Retinal pigment epithelial cell (primary cell): ENCODE measurements at regions not wholly inside any gene's neighbourhood (a gene's known extent, or its start where the extent isn't known, plus 50 kb on each side); places are given as distances from the start of the nearest gene placed in this dataset.

Experiments used
- DNase-seq: peaks from one replicate; pipeline ENCODE4 v3.0.0-alpha.2; 2010; ENCODE audit warnings: low read depth
- H3K4me3 ChIP-seq: 2 replicates; pipeline ENCODE4 v1.5.1; 2011; ENCODE audit warnings: mild to moderate bottlenecking, low read length, control low read depth, moderate library complexity
- TF ChIP-seq, protein P1 (sequence below): conservative IDR thresholded peaks from 2 replicates; pipeline ENCODE4 v1.5.1; 2011; ENCODE audit warnings: low read depth, low read length, control low read depth, inconsistent platforms

DNA sequence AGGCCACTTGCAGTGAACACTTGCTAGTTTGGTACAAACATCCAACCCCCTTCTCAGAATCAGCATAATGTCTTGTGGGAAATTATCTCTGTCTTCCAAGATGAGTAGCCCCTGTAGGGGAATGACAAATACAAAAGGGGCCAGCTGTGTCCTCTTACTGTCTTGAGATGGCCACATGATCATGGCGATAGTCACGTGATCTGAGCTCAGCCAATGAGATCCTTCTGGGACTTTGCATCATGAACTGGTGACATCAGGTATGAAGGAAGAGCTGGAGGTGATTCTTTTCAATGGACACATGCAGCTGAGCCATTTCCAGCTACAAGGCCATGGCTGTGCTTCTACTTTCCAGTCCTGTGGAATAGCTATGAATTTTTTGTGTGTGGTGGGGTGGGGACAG is 206.3 kb downstream of the IRX1 start:
- DNase-seq: no peak
- TF ChIP-seq, protein P1, sequence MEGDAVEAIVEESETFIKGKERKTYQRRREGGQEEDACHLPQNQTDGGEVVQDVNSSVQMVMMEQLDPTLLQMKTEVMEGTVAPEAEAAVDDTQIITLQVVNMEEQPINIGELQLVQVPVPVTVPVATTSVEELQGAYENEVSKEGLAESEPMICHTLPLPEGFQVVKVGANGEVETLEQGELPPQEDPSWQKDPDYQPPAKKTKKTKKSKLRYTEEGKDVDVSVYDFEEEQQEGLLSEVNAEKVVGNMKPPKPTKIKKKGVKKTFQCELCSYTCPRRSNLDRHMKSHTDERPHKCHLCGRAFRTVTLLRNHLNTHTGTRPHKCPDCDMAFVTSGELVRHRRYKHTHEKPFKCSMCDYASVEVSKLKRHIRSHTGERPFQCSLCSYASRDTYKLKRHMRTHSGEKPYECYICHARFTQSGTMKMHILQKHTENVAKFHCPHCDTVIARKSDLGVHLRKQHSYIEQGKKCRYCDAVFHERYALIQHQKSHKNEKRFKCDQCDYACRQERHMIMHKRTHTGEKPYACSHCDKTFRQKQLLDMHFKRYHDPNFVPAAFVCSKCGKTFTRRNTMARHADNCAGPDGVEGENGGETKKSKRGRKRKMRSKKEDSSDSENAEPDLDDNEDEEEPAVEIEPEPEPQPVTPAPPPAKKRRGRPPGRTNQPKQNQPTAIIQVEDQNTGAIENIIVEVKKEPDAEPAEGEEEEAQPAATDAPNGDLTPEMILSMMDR: no peak

DNA sequence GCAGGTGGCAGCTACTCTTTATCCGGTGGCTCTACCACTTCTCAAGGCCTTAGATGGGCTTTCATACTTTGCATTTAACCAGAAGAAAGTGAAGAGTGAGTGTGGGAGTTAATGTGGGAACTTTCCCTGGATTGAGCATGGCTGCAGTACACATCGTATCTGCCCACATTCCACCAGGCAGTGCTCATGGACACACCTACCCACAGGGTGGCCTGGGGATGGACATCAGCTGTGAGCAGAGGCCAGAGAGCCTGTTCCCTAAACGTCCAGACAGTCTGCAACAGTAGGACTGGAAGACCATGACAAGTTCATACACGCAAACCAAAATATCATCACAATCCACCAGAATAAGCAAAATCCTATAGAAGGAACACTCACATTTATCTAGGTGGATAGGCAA is 213.8 kb downstream of the IRX1 start:
- TF ChIP-seq, protein P1: no peak
- no peak for DNase-seq
- H3K4me3 ChIP-seq: no peak overlapping the region

More for the DNA sequence above, 206.3 kb downstream of the IRX1 start:
- H3K4me3 ChIP-seq: no peak overlapping the region

GRCh38 chr5:3811116-3811515 is 215.5 kb downstream of the IRX1 start:
- TF ChIP-seq, protein P1: no peak
- no peak for DNase-seq
- no peak overlapping the region for H3K4me3 ChIP-seq

GRCh38 chr5:3818624-3819023 is 223.0 kb downstream of the IRX1 start:
- no peak for DNase-seq
- TF ChIP-seq, protein P1: no peak
- H3K4me3 ChIP-seq: no peak overlapping the region

GRCh38 chr5:3825531-3826451 is 230.2 kb downstream of the IRX1 start:
- DNase-seq: no peak
- TF ChIP-seq, protein P1: no peak
- no peak overlapping the region for H3K4me3 ChIP-seq

- DNase-seq: no peak
- TF ChIP-seq, protein P1: no peak
- no peak overlapping the region for H3K4me3 ChIP-seq
Measured at GRCh38 chr5:3827624-3828023, 232.0 kb downstream of the IRX1 start.

- TF ChIP-seq, protein P1: no peak
- H3K4me3 ChIP-seq: no peak overlapping the region
- DNase-seq: no peak
Measured at GRCh38 chr5:3828761-3829160, 233.1 kb downstream of the IRX1 start.
